Fibroblast of pulmonary artery (primary cell): ENCODE measurements at regions not wholly inside any gene's neighbourhood (a gene's known extent, or its start where the extent isn't known, plus 50 kb on each side); places are given as distances from the start of the nearest gene placed in this dataset.
A peak's percentile ranks its signal among the peaks of the same experiment; 100 is the strongest.

Source experiments
- DNase-seq: peaks from one replicate; pipeline ENCODE4 v3.0.0-alpha.2; 2010; ENCODE audit warnings: low read depth
- H3K4me3 ChIP-seq: replicated peaks from 2 replicates; pipeline ENCODE4 v1.5.1; 2011; ENCODE audit warnings: low read depth, mild to moderate bottlenecking, control low read depth, low read length, moderate library complexity
- CTCF ChIP-seq: IDR thresholded peaks from 2 replicates; pipeline ENCODE4 v1.5.1; 2011; ENCODE audit warnings: mild to moderate bottlenecking, control low read depth, low read length, inconsistent platforms; ENCODE audit errors: missing control alignments

GRCh38 chr1:81556968-81557367, 243.8 kb upstream of the ADGRL2 start:
- no peak for TF ChIP-seq CTCF
- H3K4me3 ChIP-seq = no peak overlapping the region
- no peak for DNase-seq

- no peak overlapping the region for H3K4me3 ChIP-seq
- no peak for DNase-seq
- no peak for TF ChIP-seq CTCF
Measured at GRCh38 chr1:81554534-81554933, 246.2 kb upstream of the ADGRL2 start.

GRCh38 chr1:81554108-81554507, 246.6 kb upstream of the ADGRL2 start:
- TF ChIP-seq CTCF = no peak
- no peak for DNase-seq
- H3K4me3 ChIP-seq = no peak overlapping the region

GRCh38 chr1:81553503-81553902, 247.2 kb upstream of the ADGRL2 start:
- no peak overlapping the region for H3K4me3 ChIP-seq
- TF ChIP-seq CTCF = no peak
- DNase-seq = no peak

GRCh38 chr1:81551946-81552345, 248.8 kb upstream of the ADGRL2 start:
- DNase-seq = no peak
- no peak overlapping the region for H3K4me3 ChIP-seq
- no peak for TF ChIP-seq CTCF

GRCh38 chr1:81550753-81551152, 250.0 kb upstream of the ADGRL2 start:
- no peak overlapping the region for H3K4me3 ChIP-seq
- no peak for TF ChIP-seq CTCF
- no peak for DNase-seq

- TF ChIP-seq CTCF = peak; percentile 64
- peak; percentile 76 for DNase-seq
- H3K4me3 ChIP-seq = no peak overlapping the region
Measured at GRCh38 chr1:81549588-81550127, 251.1 kb upstream of the ADGRL2 start.
